ENCODE measurements at regions not wholly inside any gene's neighbourhood (a gene's known extent, or its start where the extent isn't known, plus 50 kb on each side); places are given as distances from the start of the nearest gene placed in this dataset.
A peak's percentile ranks its signal among the peaks of the same experiment; 100 is the strongest.
"Not testable (repeated sequence)": the region's sequence is repeated elsewhere in the genome, so short reads cannot be mapped to it uniquely, and the experiment has no call there.

DNA sequence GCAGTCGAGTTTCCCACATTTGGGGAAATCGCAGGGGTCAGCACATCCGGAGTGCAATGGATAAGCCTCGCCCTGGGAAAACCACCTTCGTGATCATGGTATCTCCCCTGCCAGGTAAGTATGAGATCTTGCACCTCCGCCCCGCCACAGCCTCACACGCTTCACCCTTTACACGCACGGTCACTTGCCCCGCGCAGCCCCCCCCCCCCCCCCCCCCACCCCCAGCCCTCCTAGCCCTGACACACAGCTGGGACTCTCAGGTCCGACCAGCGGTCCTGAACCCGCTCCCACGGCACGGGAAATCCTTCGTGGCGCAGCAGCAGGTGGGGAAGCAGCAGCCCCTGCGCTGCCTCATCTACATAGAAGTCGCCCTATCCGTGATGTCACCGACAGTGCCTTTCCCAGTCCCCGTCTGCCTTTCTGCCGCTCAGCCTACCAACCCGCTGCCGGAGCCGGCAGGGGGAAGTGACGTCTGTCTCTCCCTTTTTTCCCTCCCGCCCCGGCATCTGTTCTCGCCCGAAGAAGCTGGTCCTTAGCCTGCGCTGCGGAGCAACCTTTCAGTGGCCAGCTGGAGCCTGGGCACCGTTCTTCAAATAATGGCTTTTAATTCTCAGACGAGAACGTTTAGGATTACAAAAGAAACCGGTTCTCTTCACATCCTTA, 242.2 kb downstream of the FAM72C start:
- peak overlapping the region; percentile 59 to 84; a peak in 3 of 6 replicates for H3K27ac ChIP-seq
- CTCF ChIA-PET, POLR2A ChIA-PET, H3K4me1 ChIP-seq, H3K9me3 ChIP-seq, H3K4me3 ChIP-seq, H3K4me2 ChIP-seq, FAIRE-seq: not testable (repeated sequence)
- peak in 1 of 2 experiments; percentile 60; a peak in 1 of 5 replicates for TF ChIP-seq JUN (IDR thresholded peaks at IDR 0.05)
- ATAC-seq = peak; percentile 82 to 95
- no CpG with 5 or more reads among the region's 39 CpGs for WGBS (ENCODE audit: missing lambda C conversion rate)
- peak in 1 of 2 experiments; percentile 31 for DNase-seq (ENCODE audit: low read depth in 1 of 2, low spot score in 1 of 2)

DNA sequence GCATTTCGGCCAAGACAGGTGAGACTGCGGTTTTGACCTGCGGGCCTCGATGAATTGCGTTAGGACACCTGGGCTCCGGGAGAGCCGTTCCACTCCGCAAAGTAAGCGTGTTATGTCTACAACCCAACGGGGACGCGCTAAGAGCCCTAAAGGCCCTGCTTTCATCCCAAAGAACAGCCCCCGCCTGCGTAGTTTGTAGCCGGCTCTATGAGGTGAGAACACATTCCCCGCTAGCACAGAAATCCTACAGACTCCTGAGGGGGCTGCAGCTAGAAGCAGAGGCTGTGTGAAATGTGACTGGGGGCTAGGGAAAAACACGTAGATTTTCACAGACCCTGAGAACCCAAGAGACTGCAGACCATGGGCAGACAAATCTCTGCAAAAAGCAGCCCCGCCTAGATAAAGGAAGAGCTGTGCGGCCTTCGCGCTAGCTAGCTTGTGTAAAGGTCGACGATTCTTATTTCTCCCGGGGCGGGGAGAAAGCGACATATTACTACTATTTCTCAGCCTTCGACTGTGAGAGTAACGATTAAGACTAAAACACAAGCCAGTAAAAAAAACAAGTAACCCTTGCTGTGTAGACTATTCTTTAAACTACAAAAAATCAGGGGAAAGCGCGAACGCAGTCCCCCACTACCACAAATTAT, 242.9 kb downstream of the FAM72C start:
- H3K4me1 ChIP-seq; FAIRE-seq; H3K9me3 ChIP-seq; DNase-seq (ENCODE audit: low read depth in 1 of 2, low spot score in 1 of 2); POLR2A ChIA-PET; CTCF ChIA-PET; H3K4me3 ChIP-seq: not testable (repeated sequence)
- peak overlapping the region; percentile 60; the same call in 2 of the 3 replicates for H3K4me2 ChIP-seq
- peak overlapping the region in 1 of 2 experiments; percentile 71; a peak in 2 of 6 replicates for H3K27ac ChIP-seq
- WGBS (ENCODE audit: missing lambda C conversion rate) = 0% methylated on average over 4 of the region's 31 CpGs
- peak; percentile 97 to 100 for ATAC-seq
- TF ChIP-seq TFCP2L1 (CRISPR knock-in tag; IDR thresholded peaks at IDR 0.05) (peak; percentile 79; the same call in 1 of the 2 replicates), POLR2A (IDR thresholded peaks at IDR 0.05; ENCODE audit: low read length) (peak; percentile 25; the same call in 1 of the 2 replicates), FOSB (CRISPR knock-in tag; IDR thresholded peaks at IDR 0.05) (peak; percentile 74; the same call in 1 of the 2 replicates), HOXA7 (CRISPR knock-in tag; IDR thresholded peaks at IDR 0.05) (0 out of 2 replicates have a peak, but pooled peaks have one; percentile 66)

DNA sequence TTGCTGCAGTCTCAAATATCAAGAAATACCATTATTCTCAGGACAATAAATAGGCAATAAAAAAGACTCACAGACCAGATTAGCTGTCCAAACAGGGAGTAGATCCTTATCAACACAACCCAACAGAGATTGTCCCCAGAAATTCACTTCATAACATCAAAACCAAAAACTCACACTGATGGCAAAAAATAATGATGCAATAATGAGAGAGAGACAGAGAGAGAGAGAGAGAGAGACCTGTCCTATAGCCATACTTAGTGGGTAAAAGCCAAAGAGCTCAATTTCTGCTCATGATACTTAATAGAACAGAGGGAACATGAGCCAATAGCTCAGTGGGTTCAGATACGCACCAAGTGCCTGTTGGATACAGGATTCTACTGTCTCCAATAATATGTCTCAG, 244.5 kb downstream of the FAM72C start:
- 0 out of 3 replicates have a peak, but pooled peaks cover 4% of the 10 kb centered on the region for H3K4me1 ChIP-seq
- no peaks in the 10 kb centered on the region for H3K9me3 ChIP-seq
- 95% methylated on average over 1 of the region's 1 CpG for WGBS (ENCODE audit: missing lambda C conversion rate)
- ATAC-seq = no peak
- H3K4me2 ChIP-seq = peak overlapping the region; percentile 48
- no peak for FAIRE-seq
- TF ChIP-seq EHMT2 (IDR thresholded peaks at IDR 0.05; ENCODE audit: low read depth) (no peak), NFE2L2 (conservative IDR thresholded peaks at IDR 0.05; ENCODE audit: low read length) (no peak), CEBPB (IDR thresholded peaks at IDR 0.05) (no peak), NR3C1 (IDR thresholded peaks at IDR 0.05) (no peak)
- ChIA-PET CTCF (interaction anchor here (0.9 kb wide), 1 partner anchor 17 kb away, joined by 3 read pairs; no protein-coding TSS in a partner anchor), POLR2A (no interaction called here)
- no peak for DNase-seq (ENCODE audit: low read depth in 1 of 2, low spot score in 1 of 2)
- H3K4me3 ChIP-seq = peak overlapping the region; percentile 27; the same call in 2 of the 3 replicates
- H3K27ac ChIP-seq = peak overlapping the region in 1 of 2 experiments; percentile 56; a peak in 3 of 6 replicates

DNA sequence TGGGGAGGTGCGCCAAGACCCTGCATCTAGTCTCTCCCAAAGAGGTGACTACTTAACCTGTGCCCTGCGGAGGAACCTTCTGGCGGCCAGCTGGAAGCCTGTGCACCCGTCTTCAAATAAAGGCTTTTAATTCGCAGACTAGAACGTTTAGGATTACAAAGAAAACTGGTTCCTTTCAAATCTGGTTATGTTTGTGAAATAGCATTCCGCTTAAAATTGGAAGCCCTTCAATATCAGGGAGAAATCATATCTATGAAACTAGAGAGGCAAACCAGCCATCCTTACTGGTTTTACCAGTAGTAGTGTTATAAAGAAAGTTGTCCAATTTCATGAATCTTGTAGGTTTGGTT, 250.8 kb downstream of the FAM72C start:
- ATAC-seq = no peak
- TF ChIP-seq CBX8 (IDR thresholded peaks at IDR 0.05) (no peak), SMC3 (IDR thresholded peaks at IDR 0.05) (no peak), RARB (CRISPR knock-in tag; IDR thresholded peaks at IDR 0.05) (no peak), GATA3 (IDR thresholded peaks at IDR 0.05; ENCODE audit: borderline replicate concordance) (no peak), ESRRA (IDR thresholded peaks at IDR 0.05; ENCODE audit: borderline replicate concordance, low read length) (no peak), NPAS2 (CRISPR knock-in tag; IDR thresholded peaks at IDR 0.05; ENCODE audit: borderline replicate concordance) (no peak), JUNB (IDR thresholded peaks at IDR 0.05) (no peak), RAD21 (conservative IDR thresholded peaks at IDR 0.05 in 1 of 2, IDR thresholded peaks at IDR 0.05 in 1 of 2) (no peak), KDM5A (IDR thresholded peaks at IDR 0.05) (no peak), POLR2AphosphoS2 (conservative IDR thresholded peaks at IDR 0.05; ENCODE audit: low read length) (no peak), MYC (IDR thresholded peaks at IDR 0.05; ENCODE audit: borderline replicate concordance, low read length) (no peak), EP300 (IDR thresholded peaks at IDR 0.05) (no peak)
- TF ChIP-seq, protein P1, sequence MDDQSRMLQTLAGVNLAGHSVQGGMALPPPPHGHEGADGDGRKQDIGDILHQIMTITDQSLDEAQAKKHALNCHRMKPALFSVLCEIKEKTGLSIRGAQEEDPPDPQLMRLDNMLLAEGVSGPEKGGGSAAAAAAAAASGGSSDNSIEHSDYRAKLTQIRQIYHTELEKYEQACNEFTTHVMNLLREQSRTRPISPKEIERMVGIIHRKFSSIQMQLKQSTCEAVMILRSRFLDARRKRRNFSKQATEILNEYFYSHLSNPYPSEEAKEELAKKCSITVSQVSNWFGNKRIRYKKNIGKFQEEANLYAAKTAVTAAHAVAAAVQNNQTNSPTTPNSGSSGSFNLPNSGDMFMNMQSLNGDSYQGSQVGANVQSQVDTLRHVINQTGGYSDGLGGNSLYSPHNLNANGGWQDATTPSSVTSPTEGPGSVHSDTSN (IDR thresholded peaks at IDR 0.05) = no peak
- TF ChIP-seq, protein P2, sequence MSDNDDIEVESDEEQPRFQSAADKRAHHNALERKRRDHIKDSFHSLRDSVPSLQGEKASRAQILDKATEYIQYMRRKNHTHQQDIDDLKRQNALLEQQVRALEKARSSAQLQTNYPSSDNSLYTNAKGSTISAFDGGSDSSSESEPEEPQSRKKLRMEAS (IDR thresholded peaks at IDR 0.05) = no peak
- TF ChIP-seq, protein P3, sequence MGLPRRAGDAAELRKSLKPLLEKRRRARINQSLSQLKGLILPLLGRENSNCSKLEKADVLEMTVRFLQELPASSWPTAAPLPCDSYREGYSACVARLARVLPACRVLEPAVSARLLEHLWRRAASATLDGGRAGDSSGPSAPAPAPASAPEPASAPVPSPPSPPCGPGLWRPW (IDR thresholded peaks at IDR 0.05) = no peak
- TF ChIP-seq, protein P4, sequence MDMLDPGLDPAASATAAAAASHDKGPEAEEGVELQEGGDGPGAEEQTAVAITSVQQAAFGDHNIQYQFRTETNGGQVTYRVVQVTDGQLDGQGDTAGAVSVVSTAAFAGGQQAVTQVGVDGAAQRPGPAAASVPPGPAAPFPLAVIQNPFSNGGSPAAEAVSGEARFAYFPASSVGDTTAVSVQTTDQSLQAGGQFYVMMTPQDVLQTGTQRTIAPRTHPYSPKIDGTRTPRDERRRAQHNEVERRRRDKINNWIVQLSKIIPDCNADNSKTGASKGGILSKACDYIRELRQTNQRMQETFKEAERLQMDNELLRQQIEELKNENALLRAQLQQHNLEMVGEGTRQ (IDR thresholded peaks at IDR 0.05) = no peak
- no peak for DNase-seq (ENCODE audit: low read depth in 1 of 2, low spot score in 1 of 2)
- no peaks in the 10 kb centered on the region for H3K9me3 ChIP-seq
- no peaks in the 10 kb centered on the region for H3K4me1 ChIP-seq
- peak overlapping the region in 1 of 2 experiments; percentile 81; a peak in 3 of 6 replicates for H3K27ac ChIP-seq
- ChIA-PET CTCF (interaction anchor here (1.1 to 2.0 kb wide), 2 partner anchors 10 to 11 kb away, joined by 3 to 4 read pairs; no protein-coding TSS in a partner anchor), POLR2A (no interaction called here)
- peak overlapping the region; percentile 67 for H3K4me2 ChIP-seq
- no peak overlapping the region; the same call in 2 of the 3 replicates for H3K4me3 ChIP-seq
- WGBS (ENCODE audit: missing lambda C conversion rate) = 53% methylated on average over 7 of the region's 7 CpGs
- no peak for FAIRE-seq

All from A549 (cell line).